ENCODE measurements at regions not wholly inside any gene's neighbourhood (a gene's known extent, or its start where the extent isn't known, plus 50 kb on each side); places are given as distances from the start of the nearest gene placed in this dataset.

GRCh38 chr2:217165547-217165946 is 305.7 kb upstream of the TNP1 start:
- FAIRE-seq, result no peak
- Histone ChIP-seq H4K20me1 (ENCODE audit: control insufficient read depth, extremely low read depth, insufficient read depth, low read length) (no peaks in the 10 kb centered on the region), H3K27me3 (ENCODE audit: control insufficient read depth, extremely low read depth, insufficient read depth, low read length) (no peaks in the 10 kb centered on the region), H3K9me1 (ENCODE audit: control insufficient read depth, extremely low read depth, insufficient read depth, low read length) (no peaks in the 10 kb centered on the region), H3K27ac (ENCODE audit: control insufficient read depth, insufficient read depth, low read length) (no peak overlapping the region), H3K79me2 (ENCODE audit: control insufficient read depth, insufficient read depth, low read length) (no peaks in the 10 kb centered on the region), H3K9me3 (ENCODE audit: control insufficient read depth, low read depth, low read length) (no peaks in the 10 kb centered on the region), H3K9ac (ENCODE audit: control insufficient read depth, extremely low read depth, insufficient read depth, low read length) (no peak overlapping the region), H3K36me3 (ENCODE audit: control insufficient read depth in 2 of 2, extremely low read depth in 1 of 2, insufficient read depth in 2 of 2, low read length in 2 of 2) (no peaks in the 10 kb centered on the region), H3K4me3 (ENCODE audit: control insufficient read depth in 2 of 3, extremely low read depth in 1 of 3, insufficient read depth in 2 of 3, low read depth in 1 of 3, low read length in 3 of 3) (no peak overlapping the region), H2AFZ (ENCODE audit: control insufficient read depth, low read length) (no peak overlapping the region), H3K4me2 (ENCODE audit: control insufficient read depth, extremely low read depth, insufficient read depth, low read depth, low read length) (no peak overlapping the region), H3K4me1 (ENCODE audit: control insufficient read depth, extremely low read depth, insufficient read depth, low read length) (no peaks in the 10 kb centered on the region)
- TF ChIP-seq CTCF (optimal IDR thresholded peaks at IDR 0.05 in 1 of 3, IDR thresholded peaks at IDR 0.05 in 1 of 3, conservative IDR thresholded peaks at IDR 0.05 in 1 of 3; ENCODE audit: extremely low read depth in 1 of 3, insufficient read depth in 2 of 3, low read length in 3 of 3), result no peak
- no peak for TF ChIP-seq EZH2 (IDR thresholded peaks at IDR 0.05; ENCODE audit: low read length)
- dilution Hi-C loops (cut with MboI; ENCODE audit: extremely low pct_ligation_motif_present, low sequenced_read_pairs), result no loop called here
- no peak for DNase-seq (ENCODE audit: low read depth, low spot score)

- H3K9ac ChIP-seq (ENCODE audit: control insufficient read depth, extremely low read depth, insufficient read depth, low read length), result no peak overlapping the region
- no peaks in the 10 kb centered on the region for H3K9me3 ChIP-seq (ENCODE audit: control insufficient read depth, low read depth, low read length)
- H3K27me3 ChIP-seq (ENCODE audit: control insufficient read depth, extremely low read depth, insufficient read depth, low read length), result no peaks in the 10 kb centered on the region
- FAIRE-seq (no peak), DNase-seq (ENCODE audit: low read depth, low spot score) (no peak)
- dilution Hi-C loops (cut with MboI; ENCODE audit: extremely low pct_ligation_motif_present, low sequenced_read_pairs), result no loop called here
- H4K20me1 ChIP-seq (ENCODE audit: control insufficient read depth, extremely low read depth, insufficient read depth, low read length), result no peaks in the 10 kb centered on the region
- no peaks in the 10 kb centered on the region for H3K36me3 ChIP-seq (ENCODE audit: control insufficient read depth in 2 of 2, extremely low read depth in 1 of 2, insufficient read depth in 2 of 2, low read length in 2 of 2)
- H3K9me1 ChIP-seq (ENCODE audit: control insufficient read depth, extremely low read depth, insufficient read depth, low read length), result no peaks in the 10 kb centered on the region
- H3K4me1 ChIP-seq (ENCODE audit: control insufficient read depth, extremely low read depth, insufficient read depth, low read length), result no peaks in the 10 kb centered on the region
- no peak overlapping the region for H2AFZ ChIP-seq (ENCODE audit: control insufficient read depth, low read length)
- H3K4me3 ChIP-seq (ENCODE audit: control insufficient read depth in 2 of 3, extremely low read depth in 1 of 3, insufficient read depth in 2 of 3, low read depth in 1 of 3, low read length in 3 of 3), result no peak overlapping the region
- H3K27ac ChIP-seq (ENCODE audit: control insufficient read depth, insufficient read depth, low read length), result no peak overlapping the region
- no peaks in the 10 kb centered on the region for H3K79me2 ChIP-seq (ENCODE audit: control insufficient read depth, insufficient read depth, low read length)
- no peak overlapping the region for H3K4me2 ChIP-seq (ENCODE audit: control insufficient read depth, extremely low read depth, insufficient read depth, low read depth, low read length)
- TF ChIP-seq CTCF (optimal IDR thresholded peaks at IDR 0.05 in 1 of 3, IDR thresholded peaks at IDR 0.05 in 1 of 3, conservative IDR thresholded peaks at IDR 0.05 in 1 of 3; ENCODE audit: extremely low read depth in 1 of 3, insufficient read depth in 2 of 3, low read length in 3 of 3) (no peak), EZH2 (IDR thresholded peaks at IDR 0.05; ENCODE audit: low read length) (no peak)
These were observed 304.1 kb upstream of the TNP1 start for GRCh38 chr2:217163987-217164386.

Data from keratinocyte (primary cell).